Heart left ventricle (tissue), 13 donors: ENCODE measurements at regions not wholly inside any gene's neighbourhood (a gene's known extent, or its start where the extent isn't known, plus 50 kb on each side); places are given as distances from the start of the nearest gene placed in this dataset.

Experiments
- CTCF ChIP-seq, 12 donors: fragments of 200-600 bp; sonication (generic) in 4 of 12; IDR thresholded peaks; one replicate each; pipeline versions ENCODE4 v1.5.0 to v1.8.0; 2018 to 2022; ENCODE audit warnings: antibody characterized with exemption in 12 of 12, mild to moderate bottlenecking in 5 of 12
- POLR2A ChIP-seq, 2 donors: fragments of 450-650 bp; IDR thresholded peaks; one replicate each; pipeline ENCODE4 v1.6.1; 2017; ENCODE audit warnings: antibody characterized with exemption in 2 of 2, mild to moderate bottlenecking in 2 of 2, moderate library complexity in 2 of 2
- donor health status: ischemic (EF 13 %, LVEDD 7.1; RV severe dilation, severe dysfunction).
- donor health status: DM: no; HTN: yes; CAD: no.
- donor health status: DM: no; HTN: no; CAD: no.
- donor health status: ischemic (EF 25% LVEDD 6.9; RV normal size, moderate dysfunction).
- donor health status: ischemic (EF 25% LVEDD 5.7; RV mildly dilated, moderate dysfunction).
- donor health status: ischemic (EF 35%, LVEDD 5.7; RV mildly dilated, moderate dysfunction).
- donor health status: nonischemic (EF 11% LVEDD 7.7; RV severe dilation, severe dysfunction).
- donor health status: DM: yes; HTN: yes; CAD: no.
- donor health status: PGD.
- donor health status: ischemic (EF 29% LVEDD 5.4; RV normal size, mild dysfunction).
- donor health status: nonischemic (EF 23%, LVEDD 6.1; RV moderate dilation, normal function).

- TF ChIP-seq POLR2A (IDR thresholded peaks at IDR 0.05) = no peak
- TF ChIP-seq CTCF (IDR thresholded peaks at IDR 0.05) = no peak
Observed at GRCh38 chr1:29827801-29828525, 591.6 kb downstream of the PTPRU start.
